A549 (cell line): ENCODE measurements at regions not wholly inside any gene's neighbourhood (a gene's known extent, or its start where the extent isn't known, plus 50 kb on each side); places are given as distances from the start of the nearest gene placed in this dataset.

ENCODE experiments used
- ATAC-seq, 2 experiments: fragments of 200-7000 bp in 1 of 2; fragments of >200 bp in 1 of 2; cut with Nextera tagmentation in 1 of 2; cut with Tn5 transposase in 1 of 2; 3 replicates each; pipeline versions ENCODE4 v1.8.0 to v1.9.1; 2018 to 2020; ENCODE audit warnings: mild to moderate bottlenecking in 1 of 2, moderate library complexity in 1 of 2
- CTCF ChIA-PET: fragments of 300-600 bp; sonication (Branson Sonifier 250); formaldehyde crosslinking; extraction: SDS; loops from one replicate; lab custom pipeline; 2021; ENCODE audit warnings: antibody characterized with exemption, inconsistent platforms; lab: Yijun Ruan, JAX
- POLR2A ChIA-PET: fragments of 350-600 bp; formaldehyde crosslinking; extraction: SDS; loops from one replicate; lab custom pipeline; 2021; ENCODE audit warnings: antibody characterized with exemption, inconsistent platforms; lab: Yijun Ruan, JAX
- DNase-seq, 2 experiments: peaks; one replicate each; pipeline versions ENCODE4 v3.0.0 to v3.0.0-alpha.2; 2011 to 2016; ENCODE audit warnings: low read depth in 1 of 2, low spot score in 1 of 2
- FAIRE-seq: peaks from 2 replicates; lab custom pipeline; 2011; peaks lifted over from hg19 to GRCh38; lab: Jason Lieb, UNC
- H3K27ac ChIP-seq, 2 experiments: fragments of >200 bp; sonication (Bioruptor Twin); formaldehyde crosslinking; 3 replicates each; pipeline ENCODE4 v1.5.1; 2016 to 2017
- H3K4me1 ChIP-seq: fragments of >200 bp; sonication (Bioruptor Twin); formaldehyde crosslinking; 3 replicates; pipeline ENCODE4 v1.6.1; 2016
- H3K4me2 ChIP-seq: fragments of >200 bp; sonication (Bioruptor Twin); formaldehyde crosslinking; 3 replicates; pipeline ENCODE4 v1.6.1; 2016
- H3K4me3 ChIP-seq: fragments of >200 bp; sonication (Bioruptor Twin); formaldehyde crosslinking; 3 replicates; pipeline ENCODE4 v1.5.1; 2016
- H3K9me3 ChIP-seq: fragments of >200 bp; sonication (Bioruptor Twin); formaldehyde crosslinking; 3 replicates; pipeline ENCODE4 v1.6.1; 2016
- CEBPB ChIP-seq, 2 experiments: fragments of >200 bp in 1 of 2; sonication (Bioruptor Twin) in 1 of 2; formaldehyde crosslinking in 1 of 2; IDR thresholded peaks; 2 replicates each; pipeline ENCODE4 v1.6.1; 2012 to 2016
- EP300 ChIP-seq, 2 experiments: fragments of >200 bp; sonication (Bioruptor Twin); formaldehyde crosslinking; IDR thresholded peaks; 2 replicates in 1 of 2; 3 replicates in 1 of 2; pipeline ENCODE4 v1.6.1; 2016 to 2017
- FOSB ChIP-seq: fragments of 250-450 bp; sonication (Bioruptor Pico); IDR thresholded peaks from 2 replicates; pipeline ENCODE4 v1.5.0; 2020; ENCODE audit warnings: mild to moderate bottlenecking, moderate library complexity
- FOSL2 ChIP-seq, 2 experiments: fragments of 450-650 bp in 1 of 2; fragments of >200 bp in 1 of 2; sonication (Bioruptor Twin) in 1 of 2; formaldehyde crosslinking; IDR thresholded peaks; 2 replicates each; pipeline versions ENCODE4 v1.5.0 to v1.6.1; 2016 to 2020; ENCODE audit warnings: mild to moderate bottlenecking in 1 of 2, moderate library complexity in 1 of 2
- GATA3 ChIP-seq: IDR thresholded peaks from 2 replicates; pipeline ENCODE4 v1.6.1; 2012; ENCODE audit warnings: borderline replicate concordance
- HOXB13 ChIP-seq: fragments of 250-450 bp; sonication (Bioruptor Pico); IDR thresholded peaks from 2 replicates; pipeline ENCODE4 v1.5.0; 2020; ENCODE audit warnings: low read depth, mild to moderate bottlenecking, moderate library complexity
- JUNB ChIP-seq: fragments of >200 bp; sonication (Bioruptor Twin); formaldehyde crosslinking; IDR thresholded peaks from 2 replicates; pipeline ENCODE4 v1.6.1; 2016
- POLR2AphosphoS2 ChIP-seq: conservative IDR thresholded peaks from 2 replicates; pipeline ENCODE4 v1.6.1; 2012; ENCODE audit warnings: low read length, improper control_type of control experiment, inconsistent platforms
- RAD21 ChIP-seq, 2 experiments: fragments of >200 bp in 1 of 2; sonication (Bioruptor Twin) in 1 of 2; formaldehyde crosslinking in 1 of 2; IDR thresholded peaks in 1 of 2; conservative IDR thresholded peaks in 1 of 2; 2 replicates in 1 of 2; 3 replicates in 1 of 2; pipeline ENCODE4 v1.6.1; 2012 to 2018; ENCODE audit warnings: inconsistent platforms in 1 of 2
- RARB ChIP-seq: fragments of 250-450 bp; sonication (Bioruptor Pico); IDR thresholded peaks from 2 replicates; pipeline ENCODE4 v1.8.0; 2021; ENCODE audit warnings: mild to moderate bottlenecking, moderate library complexity
- RCOR1 ChIP-seq: fragments of 150-350 bp; IDR thresholded peaks from 2 replicates; pipeline ENCODE4 v1.6.1; 2014; ENCODE audit warnings: antibody characterized with exemption, low read length, low read depth
- RNF2 ChIP-seq: fragments of 200-600 bp; sonication (generic); IDR thresholded peaks from 2 replicates; pipeline ENCODE4 v1.6.1; 2016; ENCODE audit warnings: low read depth, mild to moderate bottlenecking, antibody characterized with exemption, moderate library complexity, borderline replicate concordance
- TFCP2L1 ChIP-seq: fragments of 250-450 bp; sonication (Bioruptor Pico); IDR thresholded peaks from 2 replicates; pipeline ENCODE4 v1.5.0; 2021; ENCODE audit warnings: mild to moderate bottlenecking
- TP53 ChIP-seq: fragments of 250-450 bp; sonication (Bioruptor Pico); IDR thresholded peaks from 2 replicates; pipeline ENCODE4 v1.5.0; 2021; ENCODE audit warnings: mild to moderate bottlenecking, moderate library complexity
- ZSCAN20 ChIP-seq: fragments of 250-450 bp; sonication (Bioruptor Pico); IDR thresholded peaks from 2 replicates; pipeline ENCODE4 v1.8.0; 2022; ENCODE audit warnings: mild to moderate bottlenecking, moderate library complexity
- WGBS: methylation state at CpG from one replicate; pipeline ENCODE4 v1.1.6; 2017; ENCODE audit errors: missing lambda C conversion rate; 5-methylcytosine and 5-hydroxymethylcytosine counted together
- TF ChIP-seq, protein P1 (sequence below): fragments of 150-350 bp; IDR thresholded peaks from 2 replicates; pipeline ENCODE4 v1.6.1; 2014; ENCODE audit warnings: low read depth, mild to moderate bottlenecking, low read length
- TF ChIP-seq, protein P2 (sequence below): IDR thresholded peaks from 2 replicates; pipeline ENCODE4 v1.6.1; 2012
- TF ChIP-seq, protein P3 (sequence below): fragments of 250-450 bp; sonication (Bioruptor Pico); IDR thresholded peaks from 2 replicates; pipeline ENCODE4 v1.5.0; 2020; ENCODE audit warnings: low read depth, mild to moderate bottlenecking, moderate library complexity
- TF ChIP-seq, protein P4 (sequence below): fragments of 200-600 bp; sonication (generic); IDR thresholded peaks from 2 replicates; pipeline ENCODE4 v1.6.1; 2016; ENCODE audit warnings: antibody characterized with exemption, mild to moderate bottlenecking, moderate library complexity

DNA sequence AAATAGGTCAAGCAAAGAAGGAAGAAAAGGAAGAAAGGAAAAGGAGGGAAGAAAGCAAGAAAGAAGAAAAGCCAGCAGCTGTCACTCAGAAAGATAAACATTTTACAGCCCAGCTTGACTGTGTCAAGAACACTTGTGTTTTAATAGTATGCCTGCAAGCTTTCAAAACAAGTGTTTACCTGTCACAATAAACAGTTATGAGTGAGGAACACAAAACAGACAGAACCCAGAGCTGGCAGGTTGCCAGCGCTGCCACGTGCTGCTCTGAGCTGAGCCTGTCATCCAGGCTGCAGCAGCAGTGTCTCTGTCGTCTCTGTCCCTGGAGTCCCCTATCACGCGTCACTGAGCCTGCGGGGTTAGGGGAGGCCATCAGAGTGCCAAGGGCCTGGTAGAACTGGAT lies 827.6 kb upstream of the AUTS2 start:
- ATAC-seq (no peak), FAIRE-seq (no peak), DNase-seq (peak in 1 of 2 experiments; percentile 6)
- H3K4me1 ChIP-seq: no peaks in the 10 kb centered on the region
- ChIA-PET CTCF (interaction anchor here (0.6 kb wide), 1 partner anchor 33 kb away, joined by 3 read pairs; no protein-coding TSS in a partner anchor), POLR2A (no interaction called here)
- 70% methylated on average over 6 of the region's 6 CpGs for WGBS
- H3K4me3 ChIP-seq: no peak overlapping the region
- no peak overlapping the region for H3K4me2 ChIP-seq
- no peak for TF ChIP-seq EP300 (IDR thresholded peaks at IDR 0.05)
- TF ChIP-seq, protein P1, sequence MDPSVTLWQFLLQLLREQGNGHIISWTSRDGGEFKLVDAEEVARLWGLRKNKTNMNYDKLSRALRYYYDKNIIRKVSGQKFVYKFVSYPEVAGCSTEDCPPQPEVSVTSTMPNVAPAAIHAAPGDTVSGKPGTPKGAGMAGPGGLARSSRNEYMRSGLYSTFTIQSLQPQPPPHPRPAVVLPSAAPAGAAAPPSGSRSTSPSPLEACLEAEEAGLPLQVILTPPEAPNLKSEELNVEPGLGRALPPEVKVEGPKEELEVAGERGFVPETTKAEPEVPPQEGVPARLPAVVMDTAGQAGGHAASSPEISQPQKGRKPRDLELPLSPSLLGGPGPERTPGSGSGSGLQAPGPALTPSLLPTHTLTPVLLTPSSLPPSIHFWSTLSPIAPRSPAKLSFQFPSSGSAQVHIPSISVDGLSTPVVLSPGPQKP: no peak
- TF ChIP-seq ZSCAN20 (CRISPR knock-in tag): no peak
- H3K9me3 ChIP-seq: no peaks in the 10 kb centered on the region
- no peak overlapping the region; a peak in 1 of 6 replicates for H3K27ac ChIP-seq

DNA sequence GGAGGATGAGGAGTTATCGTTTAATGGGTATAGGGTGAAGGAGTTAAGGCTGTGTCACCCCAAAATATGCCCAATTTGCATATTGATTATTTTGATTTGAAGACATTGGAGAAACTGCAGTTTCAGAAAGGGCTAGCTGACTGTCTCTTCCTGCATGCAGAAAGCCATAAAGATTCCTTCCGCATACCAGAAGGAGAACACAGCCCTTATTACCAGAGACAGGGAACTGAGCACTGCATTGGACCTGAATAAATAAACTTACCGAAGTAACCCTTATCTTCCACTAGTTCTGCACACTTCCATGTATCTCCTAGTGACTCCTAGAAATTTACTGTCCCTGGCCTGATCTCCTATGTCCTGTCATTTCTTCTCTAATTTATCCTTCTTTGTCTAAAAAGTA lies 821.9 kb upstream of the AUTS2 start:
- Histone ChIP-seq H3K9me3 (no peaks in the 10 kb centered on the region), H3K4me2 (no peak overlapping the region), H3K4me1 (no peaks in the 10 kb centered on the region), H3K4me3 (no peak overlapping the region), H3K27ac (no peak overlapping the region)
- ATAC-seq (no peak), FAIRE-seq (no peak), DNase-seq (no peak)
- 65% methylated on average over 3 of the region's 3 CpGs for WGBS
- CTCF ChIA-PET: no interaction called here
- POLR2A ChIA-PET: no interaction called here
- TF ChIP-seq RCOR1 (no peak), RNF2 (no peak), RARB (no peak), TFCP2L1 (no peak), CEBPB (IDR thresholded peaks at IDR 0.05) (no peak)
- TF ChIP-seq, protein P2, sequence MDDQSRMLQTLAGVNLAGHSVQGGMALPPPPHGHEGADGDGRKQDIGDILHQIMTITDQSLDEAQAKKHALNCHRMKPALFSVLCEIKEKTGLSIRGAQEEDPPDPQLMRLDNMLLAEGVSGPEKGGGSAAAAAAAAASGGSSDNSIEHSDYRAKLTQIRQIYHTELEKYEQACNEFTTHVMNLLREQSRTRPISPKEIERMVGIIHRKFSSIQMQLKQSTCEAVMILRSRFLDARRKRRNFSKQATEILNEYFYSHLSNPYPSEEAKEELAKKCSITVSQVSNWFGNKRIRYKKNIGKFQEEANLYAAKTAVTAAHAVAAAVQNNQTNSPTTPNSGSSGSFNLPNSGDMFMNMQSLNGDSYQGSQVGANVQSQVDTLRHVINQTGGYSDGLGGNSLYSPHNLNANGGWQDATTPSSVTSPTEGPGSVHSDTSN: no peak
- TF ChIP-seq, protein P3, sequence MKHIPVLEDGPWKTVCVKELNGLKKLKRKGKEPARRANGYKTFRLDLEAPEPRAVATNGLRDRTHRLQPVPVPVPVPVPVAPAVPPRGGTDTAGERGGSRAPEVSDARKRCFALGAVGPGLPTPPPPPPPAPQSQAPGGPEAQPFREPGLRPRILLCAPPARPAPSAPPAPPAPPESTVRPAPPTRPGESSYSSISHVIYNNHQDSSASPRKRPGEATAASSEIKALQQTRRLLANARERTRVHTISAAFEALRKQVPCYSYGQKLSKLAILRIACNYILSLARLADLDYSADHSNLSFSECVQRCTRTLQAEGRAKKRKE (CRISPR knock-in tag): no peak

DNA sequence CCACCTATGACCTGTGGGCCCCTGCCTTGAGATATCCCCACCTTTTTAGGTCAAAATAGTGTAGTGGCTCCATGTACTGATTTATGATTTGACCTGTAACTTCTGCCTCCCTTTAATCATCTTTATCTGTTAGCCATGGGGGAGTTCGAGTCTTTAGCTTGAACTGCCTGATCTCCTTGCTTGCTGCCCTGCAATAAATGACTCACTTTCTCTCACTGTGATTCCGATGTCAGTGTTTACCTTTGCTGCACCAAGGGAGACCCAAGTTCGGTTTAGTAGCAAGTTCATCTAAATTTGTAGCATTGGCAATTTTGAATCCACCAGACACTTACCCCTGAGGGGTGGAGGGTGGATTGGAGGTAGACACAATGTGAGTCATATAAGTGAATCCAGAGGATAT lies 814.6 kb upstream of the AUTS2 start:
- TF ChIP-seq CEBPB (IDR thresholded peaks at IDR 0.05): 0 out of 4 replicates have a peak, but pooled peaks of 1 of the 2 experiments have one; percentile 2
- TF ChIP-seq GATA3: peak; percentile 36; the same call in 1 of the 2 replicates
- no peak for TF ChIP-seq RARB
- 0 out of 2 replicates have a peak, but pooled peaks have one; percentile 11 for TF ChIP-seq FOSL2 (IDR thresholded peaks at IDR 0.05)
- peak; percentile 53 for TF ChIP-seq FOSL2 (CRISPR knock-in tag; IDR thresholded peaks at IDR 0.05)
- TF ChIP-seq RNF2: no peak
- TF ChIP-seq, protein P3 (CRISPR knock-in tag): no peak
- TF ChIP-seq RCOR1: no peak
- no peak for TF ChIP-seq HOXB13 (CRISPR knock-in tag)
- no peak for TF ChIP-seq TP53 (CRISPR knock-in tag)
- TF ChIP-seq JUNB: 0 out of 2 replicates have a peak, but pooled peaks have one; percentile 21
- no peak for TF ChIP-seq POLR2AphosphoS2
- peak in 1 of 2 experiments; percentile 22; a peak in 1 of 5 replicates for TF ChIP-seq RAD21 (conservative IDR thresholded peaks at IDR 0.05 in 1 of 2, IDR thresholded peaks at IDR 0.05 in 1 of 2)
- TF ChIP-seq FOSB (CRISPR knock-in tag): no peak
- no peak for TF ChIP-seq ZSCAN20 (CRISPR knock-in tag)
- TF ChIP-seq, protein P4, sequence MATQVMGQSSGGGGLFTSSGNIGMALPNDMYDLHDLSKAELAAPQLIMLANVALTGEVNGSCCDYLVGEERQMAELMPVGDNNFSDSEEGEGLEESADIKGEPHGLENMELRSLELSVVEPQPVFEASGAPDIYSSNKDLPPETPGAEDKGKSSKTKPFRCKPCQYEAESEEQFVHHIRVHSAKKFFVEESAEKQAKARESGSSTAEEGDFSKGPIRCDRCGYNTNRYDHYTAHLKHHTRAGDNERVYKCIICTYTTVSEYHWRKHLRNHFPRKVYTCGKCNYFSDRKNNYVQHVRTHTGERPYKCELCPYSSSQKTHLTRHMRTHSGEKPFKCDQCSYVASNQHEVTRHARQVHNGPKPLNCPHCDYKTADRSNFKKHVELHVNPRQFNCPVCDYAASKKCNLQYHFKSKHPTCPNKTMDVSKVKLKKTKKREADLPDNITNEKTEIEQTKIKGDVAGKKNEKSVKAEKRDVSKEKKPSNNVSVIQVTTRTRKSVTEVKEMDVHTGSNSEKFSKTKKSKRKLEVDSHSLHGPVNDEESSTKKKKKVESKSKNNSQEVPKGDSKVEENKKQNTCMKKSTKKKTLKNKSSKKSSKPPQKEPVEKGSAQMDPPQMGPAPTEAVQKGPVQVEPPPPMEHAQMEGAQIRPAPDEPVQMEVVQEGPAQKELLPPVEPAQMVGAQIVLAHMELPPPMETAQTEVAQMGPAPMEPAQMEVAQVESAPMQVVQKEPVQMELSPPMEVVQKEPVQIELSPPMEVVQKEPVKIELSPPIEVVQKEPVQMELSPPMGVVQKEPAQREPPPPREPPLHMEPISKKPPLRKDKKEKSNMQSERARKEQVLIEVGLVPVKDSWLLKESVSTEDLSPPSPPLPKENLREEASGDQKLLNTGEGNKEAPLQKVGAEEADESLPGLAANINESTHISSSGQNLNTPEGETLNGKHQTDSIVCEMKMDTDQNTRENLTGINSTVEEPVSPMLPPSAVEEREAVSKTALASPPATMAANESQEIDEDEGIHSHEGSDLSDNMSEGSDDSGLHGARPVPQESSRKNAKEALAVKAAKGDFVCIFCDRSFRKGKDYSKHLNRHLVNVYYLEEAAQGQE: no peak
- H3K4me2 ChIP-seq: peak overlapping the region; percentile 56
- DNase-seq (peak; percentile 20 to 51), ATAC-seq (peak; percentile 30 to 70; a peak in 3 of 6 replicates), FAIRE-seq (peak; percentile 43)
- CTCF ChIA-PET: no interaction called here
- peak overlapping the region; percentile 23 to 75; a peak in 5 of 6 replicates for H3K27ac ChIP-seq
- peaks cover 9% of the 10 kb centered on the region for H3K4me1 ChIP-seq
- POLR2A ChIA-PET: no interaction called here
- WGBS: 4% methylated on average over 3 of the region's 3 CpGs
- no peaks in the 10 kb centered on the region for H3K9me3 ChIP-seq
- no peak overlapping the region for H3K4me3 ChIP-seq
